ENCODE measurements at regions not wholly inside any gene's neighbourhood (a gene's known extent, or its start where the extent isn't known, plus 50 kb on each side); places are given as distances from the start of the nearest gene placed in this dataset.

GRCh38 chr2:240252191-240252871, 111.9 kb upstream of the OTOS start:
- TF ChIP-seq CTCF (IDR thresholded peaks at IDR 0.05) = no peak
- no peak for TF ChIP-seq POLR2A (IDR thresholded peaks at IDR 0.05)

Data from right lobe of liver (tissue), 4 donors.